CD1c-positive myeloid dendritic cell (primary cell): ENCODE measurements at regions not wholly inside any gene's neighbourhood (a gene's known extent, or its start where the extent isn't known, plus 50 kb on each side); places are given as distances from the start of the nearest gene placed in this dataset.
"Not testable (repeated sequence)": the region's sequence is repeated elsewhere in the genome, so short reads cannot be mapped to it uniquely, and the experiment has no call there.

Experiments
- DNase-seq: peaks from one replicate; pipeline ENCODE4 v3.0.0-alpha.2; 2016; ENCODE audit errors: extremely low spot score

GRCh38 chr12:34190054-34190453 lies 167.8 kb downstream of the ALG10 start:
- DNase-seq: no peak

GRCh38 chr12:34198924-34199323 lies 176.6 kb downstream of the ALG10 start:
- no peak for DNase-seq

GRCh38 chr12:34203866-34204620 lies 181.7 kb downstream of the ALG10 start:
- no peak for DNase-seq

DNA sequence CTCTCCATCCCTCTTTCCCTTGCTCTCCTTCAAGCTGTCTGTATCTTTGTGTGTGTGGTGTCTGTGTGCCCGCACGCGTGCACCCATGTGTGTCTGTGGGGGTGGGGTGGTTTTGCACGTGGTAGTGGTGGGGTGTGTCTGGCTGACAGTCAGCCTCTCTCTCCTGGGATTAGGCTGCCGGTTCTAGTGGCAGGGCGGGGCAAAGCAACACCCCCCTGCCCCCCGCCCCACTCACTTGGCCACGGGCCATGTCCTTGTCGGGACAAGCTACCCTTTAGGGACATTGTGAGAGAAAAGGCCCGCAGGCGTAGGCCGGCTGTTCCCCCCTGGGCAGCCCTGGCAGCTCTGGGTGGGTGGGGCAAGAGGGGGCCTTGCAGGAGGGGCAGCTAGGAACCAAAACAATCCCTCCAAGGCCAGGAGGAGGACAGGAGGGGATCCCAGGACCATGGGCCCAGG lies 182.6 kb downstream of the ALG10 start:
- DNase-seq: no peak

DNA sequence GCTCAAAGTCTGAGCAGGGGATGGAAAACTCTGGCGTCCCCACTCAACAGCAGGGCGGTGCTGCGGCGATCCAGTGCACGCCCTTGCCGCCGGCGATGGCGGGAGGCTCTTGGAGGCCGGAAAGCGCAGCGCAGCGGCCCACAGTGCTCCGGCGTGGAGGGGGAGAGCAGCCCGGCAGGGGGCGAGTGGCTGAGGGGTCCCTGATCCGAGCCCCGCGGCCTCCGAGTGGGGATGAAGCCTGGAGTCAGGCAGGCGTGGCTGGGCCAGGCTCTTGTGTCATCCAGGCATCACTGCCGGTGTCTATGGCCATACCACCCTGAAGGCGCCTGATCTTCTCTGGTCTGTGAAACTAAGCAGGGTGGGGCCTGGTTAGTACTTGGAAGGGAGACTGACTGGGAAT lies 183.1 kb downstream of the ALG10 start:
- no peak for DNase-seq

DNA sequence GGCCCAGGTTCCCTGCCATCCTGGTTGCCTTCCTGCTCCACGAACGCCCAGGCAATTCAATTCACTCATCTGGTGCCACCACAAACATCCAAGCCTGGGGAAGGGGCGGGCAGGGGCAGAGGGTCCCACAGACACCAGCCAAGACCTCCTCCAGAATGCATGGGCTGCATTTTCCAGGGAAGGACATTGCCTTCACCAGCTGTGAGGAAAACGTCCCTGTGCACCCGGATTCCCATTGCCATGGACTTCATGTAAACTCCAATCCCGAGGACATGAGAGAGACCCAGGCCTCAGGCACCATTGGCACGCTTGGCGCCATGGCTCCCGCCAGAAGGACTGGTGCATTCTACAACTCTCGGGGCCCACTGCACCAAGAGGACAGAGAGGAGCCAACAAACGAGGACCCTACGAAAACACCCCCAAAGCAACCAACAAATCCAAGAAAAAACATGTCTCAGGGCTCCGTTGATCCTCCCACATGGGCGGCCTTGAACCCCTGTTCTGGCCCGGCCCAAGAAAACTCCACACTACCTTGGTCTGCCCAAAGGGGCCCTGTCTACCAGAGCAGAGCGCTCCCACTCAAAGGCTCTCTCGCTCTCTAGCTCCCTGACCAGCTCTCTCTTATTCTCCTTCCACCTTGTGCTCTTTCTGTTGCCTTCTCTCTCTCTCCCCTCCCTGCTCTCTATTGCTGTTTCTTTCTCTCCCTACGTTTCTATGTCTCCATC lies 183.9 kb downstream of the ALG10 start:
- no peak for DNase-seq

GRCh38 chr12:34207858-34208257 lies 185.6 kb downstream of the ALG10 start:
- no peak for DNase-seq

GRCh38 chr12:34208331-34209258 lies 186.3 kb downstream of the ALG10 start:
- no peak for DNase-seq

DNA sequence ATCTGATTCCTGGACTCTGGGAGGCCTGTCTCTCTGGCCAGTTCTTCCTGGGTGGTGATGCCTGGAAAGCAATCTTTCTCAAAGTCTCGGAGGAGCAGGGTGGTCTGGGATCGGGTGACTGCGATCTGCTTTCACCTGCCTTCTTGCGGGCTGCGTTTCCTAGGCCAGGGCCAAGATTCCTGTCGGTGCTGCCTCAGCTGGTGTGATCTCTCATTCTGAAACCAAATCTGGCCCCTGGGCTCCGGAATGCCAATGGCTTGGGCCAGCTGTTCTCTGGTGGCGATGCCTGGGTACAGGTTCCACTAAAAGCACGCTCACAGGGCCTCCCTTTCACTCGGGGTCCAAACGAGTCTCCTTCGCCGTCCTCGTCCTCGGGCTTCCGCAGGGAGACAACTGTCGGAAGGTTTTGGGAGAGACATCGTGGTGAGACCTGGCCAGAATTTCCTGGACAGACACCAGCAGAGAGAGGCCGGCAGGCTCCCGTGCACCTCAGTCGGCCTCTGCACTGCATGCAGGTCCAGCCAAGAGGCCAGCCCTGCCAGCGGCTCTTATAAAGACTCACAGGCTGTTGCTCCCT lies 187.1 kb downstream of the ALG10 start:
- no peak for DNase-seq

- DNase-seq: no peak
These were observed 187.9 kb downstream of the ALG10 start for GRCh38 chr12:34210183-34210582.

DNA sequence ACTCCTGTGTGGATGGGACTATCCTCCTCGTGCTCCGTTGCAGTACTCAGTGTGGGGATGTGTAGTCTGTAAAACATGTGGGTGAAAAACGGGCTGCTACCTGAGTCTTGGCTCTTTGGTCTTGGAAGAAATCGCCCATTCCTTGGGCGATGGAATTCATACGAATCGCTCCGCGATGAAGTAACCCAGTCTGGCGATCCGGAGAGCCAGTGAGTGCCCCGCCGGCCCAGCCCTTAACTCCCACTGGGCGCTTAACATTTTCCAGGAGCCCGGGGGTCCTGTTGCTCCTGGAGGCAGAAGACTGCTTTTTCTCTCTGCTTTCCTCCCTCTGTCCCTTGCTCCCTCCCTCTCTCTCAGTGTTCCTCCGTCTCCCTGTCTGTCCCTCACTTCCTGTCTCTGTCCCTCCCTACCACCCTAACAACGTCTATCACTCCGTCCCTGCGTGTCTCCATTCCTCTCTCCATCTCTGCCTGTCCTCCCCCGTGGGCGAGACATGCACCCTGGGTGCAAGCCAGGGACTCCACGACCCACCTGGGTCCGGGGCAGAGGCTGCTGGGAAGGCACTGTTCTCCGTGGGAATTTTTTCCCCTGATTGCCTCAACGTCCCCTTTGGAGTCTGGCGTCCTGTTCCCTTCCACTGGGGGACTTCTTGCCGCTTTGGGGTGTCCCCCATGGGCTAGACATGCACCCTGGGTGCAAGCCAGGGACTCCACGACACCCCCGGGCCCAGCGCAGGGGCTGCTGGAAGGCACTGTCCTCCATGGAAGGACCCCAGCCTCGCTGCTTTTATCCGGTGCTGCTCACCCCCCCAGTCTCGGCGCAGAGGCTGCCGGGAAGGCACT lies 188.6 kb downstream of the ALG10 start:
- DNase-seq: no peak

- no peak for DNase-seq
These were observed 190.4 kb downstream of the ALG10 start for GRCh38 chr12:34212651-34213050.

- DNase-seq: peak; percentile 21
These were observed 191.7 kb downstream of the ALG10 start for GRCh38 chr12:34214011-34214410.

GRCh38 chr12:34215213-34215892 lies 193.1 kb downstream of the ALG10 start:
- no peak for DNase-seq

DNA sequence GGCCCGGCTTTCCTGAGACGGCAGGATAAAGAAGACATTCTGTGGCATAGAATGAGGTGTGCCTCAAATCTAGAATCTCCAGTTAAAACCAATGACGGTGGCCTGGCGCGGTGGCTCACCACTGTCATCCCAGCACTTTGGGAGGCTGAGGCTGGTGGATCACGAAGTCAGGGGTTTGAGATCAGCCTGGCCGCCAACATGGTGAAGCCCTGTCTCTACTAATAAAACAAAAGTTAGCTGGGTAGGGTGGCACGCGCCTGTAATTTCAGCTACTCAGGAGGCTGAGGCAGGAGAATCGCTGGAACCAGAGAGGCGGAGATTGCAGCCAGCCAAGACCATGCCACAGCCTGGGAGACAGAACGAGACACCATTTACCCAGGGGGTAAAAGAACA lies 193.6 kb downstream of the ALG10 start:
- no peak for DNase-seq

- DNase-seq: no peak
These were observed 195.4 kb downstream of the ALG10 start for GRCh38 chr12:34217660-34218059.

DNA sequence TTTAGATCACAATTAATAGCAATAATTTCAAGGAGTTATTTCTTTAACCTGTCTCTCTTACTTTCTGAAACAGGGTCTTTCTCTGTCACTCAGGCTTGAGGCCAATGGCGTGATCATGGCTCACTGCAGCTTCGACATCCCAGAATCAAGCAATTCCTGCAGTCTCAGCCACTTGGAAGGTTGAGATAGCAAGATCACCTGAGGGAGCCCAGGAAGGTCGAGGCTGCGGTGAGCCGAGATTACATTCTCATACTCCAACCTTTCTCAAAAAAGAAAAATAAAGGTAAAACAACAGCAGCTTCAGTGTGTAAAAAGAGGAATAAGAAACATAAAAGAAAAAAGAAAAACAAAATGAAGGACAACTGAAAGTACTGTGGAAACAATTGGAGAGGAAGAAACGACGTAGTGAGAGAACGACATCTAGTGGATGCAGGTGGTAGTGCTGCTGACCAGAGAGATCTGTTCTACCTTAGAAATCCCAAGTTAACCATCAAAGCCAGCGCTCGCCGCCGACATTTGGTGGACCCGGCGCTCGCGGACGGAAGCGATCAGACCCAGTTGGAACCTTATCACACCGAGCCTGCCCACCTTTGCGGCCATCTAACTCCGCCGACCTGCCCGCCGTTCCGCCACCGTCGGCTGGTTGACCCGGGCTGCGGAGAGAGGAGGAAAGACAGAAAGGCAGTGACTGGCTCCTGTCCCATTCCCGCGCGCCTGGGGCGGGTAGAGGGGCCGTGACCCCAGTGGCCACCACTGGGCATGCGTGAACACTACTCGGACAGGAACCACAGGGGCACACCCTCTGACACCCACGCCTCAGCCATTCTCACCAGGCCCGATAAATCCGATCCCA lies 196.1 kb downstream of the ALG10 start:
- DNase-seq: peak; percentile 69

- no peak for DNase-seq
These were observed 196.9 kb downstream of the ALG10 start for GRCh38 chr12:34219046-34219770.

DNA sequence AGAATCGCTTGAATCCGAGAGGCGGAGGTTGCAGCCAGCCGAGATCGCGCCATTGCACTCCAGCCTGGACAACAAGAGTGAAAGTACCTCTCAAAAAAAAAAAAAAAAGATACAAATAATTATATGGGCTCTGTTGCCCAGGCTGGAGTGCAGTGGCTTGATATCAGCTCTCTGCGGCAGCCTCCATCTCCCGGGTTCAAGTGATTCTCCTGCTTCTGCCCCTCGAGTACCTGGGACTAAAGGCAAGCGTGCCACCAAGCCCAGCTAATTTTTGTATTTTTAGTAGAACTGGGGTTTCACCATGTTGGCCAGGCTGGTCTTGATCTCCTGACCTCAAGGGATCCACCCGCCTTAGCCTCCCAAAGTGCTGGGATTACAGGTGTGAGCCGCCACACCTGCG lies 197.8 kb downstream of the ALG10 start:
- DNase-seq: not testable (repeated sequence)
